Stimulated activated memory B cell treated with anti-CD40 and anti-IgM and Interleukin-4, amounts not matched to agents 10 μg/mL and 1 μg/mL and 100 μg/mL, for 72 hours (primary cell): ENCODE measurements at regions not wholly inside any gene's neighbourhood (a gene's known extent, or its start where the extent isn't known, plus 50 kb on each side); places are given as distances from the start of the nearest gene placed in this dataset.

ENCODE experiments used
- ATAC-seq: fragments of 150-1000 bp; cut with Tn5 transposase; 2 replicates; pipeline ENCODE4 v1.10.0; 2021
- H3K27ac Mint-ChIP-seq: one replicate; pipeline ENCODE4 v1.8.0; 2022; ENCODE audit warnings: mild to moderate bottlenecking, mixed read lengths
- H3K27me3 Mint-ChIP-seq: one replicate; pipeline ENCODE4 v1.8.0; 2022; ENCODE audit warnings: mixed read lengths
- H3K36me3 Mint-ChIP-seq: one replicate; pipeline ENCODE4 v1.8.0; 2022; ENCODE audit warnings: mixed read lengths
- H3K4me1 Mint-ChIP-seq: one replicate; pipeline ENCODE4 v1.8.0; 2022; ENCODE audit warnings: mixed read lengths
- H3K4me3 Mint-ChIP-seq: one replicate; pipeline ENCODE4 v1.8.0; 2022; ENCODE audit warnings: mild to moderate bottlenecking, moderate library complexity, mixed read lengths
- H3K9me3 Mint-ChIP-seq: one replicate; pipeline ENCODE4 v1.8.0; 2022; ENCODE audit warnings: mixed read lengths

GRCh38 chr12:130098301-130099005 lies 63.8 kb upstream of the FZD10 start:
- Mint-ChIP-seq H3K9me3 (peaks cover 9% of the 10 kb centered on the region), H3K36me3 (no peaks in the 10 kb centered on the region), H3K27ac (no peak overlapping the region), H3K27me3 (no peaks in the 10 kb centered on the region), H3K4me3 (no peak overlapping the region), H3K4me1 (no peaks in the 10 kb centered on the region)
- no peak for ATAC-seq

- Mint-ChIP-seq H3K27me3 (no peaks in the 10 kb centered on the region), H3K4me1 (no peaks in the 10 kb centered on the region), H3K9me3 (peaks cover 3% of the 10 kb centered on the region), H3K27ac (no peak overlapping the region), H3K36me3 (no peaks in the 10 kb centered on the region), H3K4me3 (no peak overlapping the region)
- no peak for ATAC-seq
Measured at GRCh38 chr12:130100634-130101362, 61.5 kb upstream of the FZD10 start.

GRCh38 chr12:130101370-130101769 lies 60.9 kb upstream of the FZD10 start:
- H3K27me3 Mint-ChIP-seq: no peaks in the 10 kb centered on the region
- H3K4me3 Mint-ChIP-seq: no peak overlapping the region
- H3K4me1 Mint-ChIP-seq: no peaks in the 10 kb centered on the region
- no peak overlapping the region for H3K27ac Mint-ChIP-seq
- H3K9me3 Mint-ChIP-seq: peaks cover 3% of the 10 kb centered on the region
- no peaks in the 10 kb centered on the region for H3K36me3 Mint-ChIP-seq
- no peak for ATAC-seq

GRCh38 chr12:130102266-130102665 lies 60.0 kb upstream of the FZD10 start:
- Mint-ChIP-seq H3K27me3 (no peaks in the 10 kb centered on the region), H3K4me1 (no peaks in the 10 kb centered on the region), H3K27ac (no peak overlapping the region), H3K9me3 (peaks cover 3% of the 10 kb centered on the region), H3K36me3 (no peaks in the 10 kb centered on the region), H3K4me3 (no peak overlapping the region)
- ATAC-seq: no peak

- Mint-ChIP-seq H3K4me1 (no peaks in the 10 kb centered on the region), H3K27ac (no peak overlapping the region), H3K27me3 (no peaks in the 10 kb centered on the region), H3K9me3 (peaks cover 13% of the 10 kb centered on the region), H3K36me3 (no peaks in the 10 kb centered on the region), H3K4me3 (no peak overlapping the region)
- no peak for ATAC-seq
Measured at GRCh38 chr12:130104571-130105106, 57.6 kb upstream of the FZD10 start.

- Mint-ChIP-seq H3K9me3 (peaks cover 17% of the 10 kb centered on the region), H3K27ac (no peak overlapping the region), H3K27me3 (no peaks in the 10 kb centered on the region), H3K4me1 (no peaks in the 10 kb centered on the region), H3K36me3 (no peaks in the 10 kb centered on the region), H3K4me3 (no peak overlapping the region)
- ATAC-seq: no peak
Measured at GRCh38 chr12:130109062-130109945, 53.0 kb upstream of the FZD10 start.

- H3K27me3 Mint-ChIP-seq: no peaks in the 10 kb centered on the region
- no peak overlapping the region for H3K27ac Mint-ChIP-seq
- no peak overlapping the region for H3K4me3 Mint-ChIP-seq
- ATAC-seq: no peak
- H3K36me3 Mint-ChIP-seq: no peaks in the 10 kb centered on the region
- H3K9me3 Mint-ChIP-seq: peaks cover 17% of the 10 kb centered on the region
- H3K4me1 Mint-ChIP-seq: no peaks in the 10 kb centered on the region
Measured at GRCh38 chr12:130110914-130111313, 51.4 kb upstream of the FZD10 start.

GRCh38 chr12:130111965-130112496 lies 50.2 kb upstream of the FZD10 start:
- Mint-ChIP-seq H3K4me3 (no peak overlapping the region), H3K27ac (no peak overlapping the region), H3K4me1 (no peaks in the 10 kb centered on the region), H3K36me3 (no peaks in the 10 kb centered on the region), H3K27me3 (no peaks in the 10 kb centered on the region), H3K9me3 (peaks cover 17% of the 10 kb centered on the region)
- ATAC-seq: no peak
